Transverse colon (tissue), 4 donors: ENCODE measurements at regions not wholly inside any gene's neighbourhood (a gene's known extent, or its start where the extent isn't known, plus 50 kb on each side); places are given as distances from the start of the nearest gene placed in this dataset.

Source experiments
- DNase-seq: peaks from one replicate; pipeline ENCODE4 v3.0.0-alpha.2; 2019
- H3K27ac ChIP-seq, 4 donors: fragments of 200-600 bp; sonication (generic); 2 replicates each; pipeline ENCODE4 v1.5.1; 2016 to 2018; ENCODE audit warnings: inconsistent platforms in 4 of 4
- H3K27me3 ChIP-seq: fragments of 200-600 bp; sonication (generic); 2 replicates; pipeline ENCODE4 v1.5.1; 2017; ENCODE audit warnings: inconsistent platforms
- H3K36me3 ChIP-seq, 4 donors: fragments of 200-600 bp; sonication (generic); 2 replicates each; pipeline ENCODE4 v1.5.1; 2017 to 2019; ENCODE audit warnings: inconsistent platforms in 4 of 4
- H3K4me1 ChIP-seq, 4 donors: fragments of 200-600 bp; sonication (generic); 2 replicates each; pipeline ENCODE4 v1.5.1; 2017 to 2020; ENCODE audit warnings: inconsistent platforms in 4 of 4
- H3K4me3 ChIP-seq, 4 donors: fragments of 200-600 bp; sonication (generic); 1 replicate in 1 of 4; 2 replicates in 3 of 4; pipeline versions ENCODE4 v1.5.1 to v1.6.1; 2017 to 2019; ENCODE audit warnings: inconsistent platforms in 4 of 4
- H3K9me3 ChIP-seq, 2 donors: fragments of 200-600 bp; sonication (generic); 2 replicates each; pipeline ENCODE4 v1.5.1; 2017 to 2019; ENCODE audit warnings: inconsistent platforms in 2 of 2
- CTCF ChIP-seq, 5 experiments: fragments of 200-600 bp in 3 of 5; fragments of 450-650 bp in 2 of 5; sonication (generic) in 3 of 5; IDR thresholded peaks; 1 replicate in 2 of 5; 2 replicates in 3 of 5; pipeline ENCODE4 v1.5.1; 2016 to 2017; ENCODE audit warnings: antibody characterized with exemption in 5 of 5, inconsistent platforms in 3 of 5, mild to moderate bottlenecking in 2 of 5, moderate library complexity in 1 of 5
- EP300 ChIP-seq: sonication (generic); formaldehyde crosslinking; IDR thresholded peaks from one replicate; pipeline ENCODE4 v1.6.1; 2017; ENCODE audit warnings: antibody characterized with exemption, low read depth
- POLR2A ChIP-seq: fragments of 450-650 bp; IDR thresholded peaks from one replicate; pipeline ENCODE4 v1.6.1; 2016; ENCODE audit warnings: antibody characterized with exemption, mild to moderate bottlenecking, moderate library complexity
- POLR2AphosphoS5 ChIP-seq, 3 donors: sonication (generic); formaldehyde crosslinking; IDR thresholded peaks; one replicate each; pipeline ENCODE4 v1.6.1; 2016; ENCODE audit warnings: antibody characterized with exemption in 3 of 3
- WGBS, 2 donors: methylation state at CpG; one replicate each; pipeline ENCODE4 v1.1.5; 2018; ENCODE audit warnings: low coverage in 1 of 2; 5-methylcytosine and 5-hydroxymethylcytosine counted together
- in situ Hi-C, 4 donors: fragments of 200-750 bp; cut with MboI; loops; one replicate each; pipeline versions ENCODE4 v1.15.0 to v1.15.1; 2017; ENCODE audit warnings: low sequenced_read_pairs in 3 of 4, low pct_ligation_motif_present in 1 of 4, low pct_unique_long_range_greater_than_20kb in 1 of 4
- intact Hi-C: fragments of 100-400 bp; cut with DNase I; formaldehyde crosslinking; loops from one replicate; pipeline ENCODE4 v1.15.1; 2023; ENCODE audit warnings: low total_unique reads

DNA sequence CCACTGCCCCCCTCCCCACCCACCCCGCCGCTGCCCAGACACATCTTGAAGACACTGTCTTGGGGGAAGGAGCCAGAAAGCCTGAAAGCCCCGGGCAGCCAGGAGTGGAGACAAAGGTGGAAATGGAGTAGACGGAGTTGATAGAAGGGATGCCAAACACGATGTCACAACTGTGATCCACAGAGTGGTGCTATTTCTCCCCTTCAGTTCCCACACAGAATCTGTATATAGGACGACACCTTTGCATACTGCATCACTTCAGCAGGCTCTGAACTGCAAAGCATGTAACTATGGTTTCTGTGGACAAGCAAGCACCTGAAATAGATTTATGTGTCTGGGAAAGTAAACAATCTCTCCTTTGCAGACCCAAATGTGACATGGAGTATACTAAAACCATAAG, 56.4 kb upstream of the F13A1 start:
- Histone ChIP-seq H3K4me3 (no peak overlapping the region), H3K4me1 (no peaks in the 10 kb centered on the region), H3K27ac (no peak overlapping the region), H3K9me3 (no peaks in the 10 kb centered on the region), H3K36me3 (no peaks in the 10 kb centered on the region), H3K27me3 (no peaks in the 10 kb centered on the region)
- DNase-seq: no peak
- in situ Hi-C loops (no loop called here), intact Hi-C loops (no loop called here)
- 77% methylated on average over 6 of the region's 6 CpGs; no CpG with 5 or more reads in 1 of the 2 donors for WGBS, 2 donors
- no peak for TF ChIP-seq CTCF (IDR thresholded peaks at IDR 0.05)
- TF ChIP-seq POLR2AphosphoS5 (IDR thresholded peaks at IDR 0.05): no peak
- no peak for TF ChIP-seq EP300
- no peak for TF ChIP-seq POLR2A

DNA sequence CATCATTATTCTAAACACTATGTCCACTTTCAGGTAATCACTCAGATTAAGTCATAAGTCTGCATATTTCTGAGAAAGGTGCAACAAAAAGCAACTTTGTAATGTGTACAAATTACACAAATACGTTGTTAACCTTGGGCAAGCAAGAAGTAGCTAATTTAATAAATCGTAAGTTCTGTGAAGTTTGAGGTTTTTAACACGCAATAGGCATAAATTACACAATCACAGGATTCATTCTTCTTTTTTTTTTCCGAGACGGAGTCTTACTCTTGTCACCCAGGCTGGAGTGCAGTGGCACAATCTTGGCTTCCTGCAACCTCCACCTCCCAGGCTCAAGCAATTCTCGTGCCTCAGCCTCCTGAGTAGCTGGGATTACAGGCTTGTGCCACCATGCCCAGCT, 57.2 kb upstream of the F13A1 start:
- intact Hi-C loops: no loop called here
- Histone ChIP-seq H3K36me3 (no peaks in the 10 kb centered on the region), H3K4me3 (no peak overlapping the region), H3K9me3 (no peaks in the 10 kb centered on the region), H3K27me3 (no peaks in the 10 kb centered on the region), H3K4me1 (no peaks in the 10 kb centered on the region), H3K27ac (no peak overlapping the region)
- WGBS, 2 donors: 82% methylated on average over 5 to 6 of the region's 6 CpGs
- TF ChIP-seq CTCF (IDR thresholded peaks at IDR 0.05) (no peak), POLR2AphosphoS5 (IDR thresholded peaks at IDR 0.05) (no peak), POLR2A (no peak), EP300 (no peak)
- in situ Hi-C loops: no loop called here
- DNase-seq: no peak

GRCh38 chr6:6379573-6379972, 59.1 kb upstream of the F13A1 start:
- no peak for DNase-seq
- 78 to 82% methylated on average over 4 to 5 of the region's 5 CpGs for WGBS, 2 donors
- in situ Hi-C loops (no loop called here), intact Hi-C loops (no loop called here)
- Histone ChIP-seq H3K4me3 (no peak overlapping the region), H3K9me3 (no peaks in the 10 kb centered on the region), H3K36me3 (no peaks in the 10 kb centered on the region), H3K27ac (no peak overlapping the region), H3K27me3 (no peaks in the 10 kb centered on the region), H3K4me1 (no peaks in the 10 kb centered on the region)
- no peak for TF ChIP-seq CTCF (IDR thresholded peaks at IDR 0.05)
- TF ChIP-seq POLR2A: no peak
- TF ChIP-seq POLR2AphosphoS5 (IDR thresholded peaks at IDR 0.05): no peak

DNA sequence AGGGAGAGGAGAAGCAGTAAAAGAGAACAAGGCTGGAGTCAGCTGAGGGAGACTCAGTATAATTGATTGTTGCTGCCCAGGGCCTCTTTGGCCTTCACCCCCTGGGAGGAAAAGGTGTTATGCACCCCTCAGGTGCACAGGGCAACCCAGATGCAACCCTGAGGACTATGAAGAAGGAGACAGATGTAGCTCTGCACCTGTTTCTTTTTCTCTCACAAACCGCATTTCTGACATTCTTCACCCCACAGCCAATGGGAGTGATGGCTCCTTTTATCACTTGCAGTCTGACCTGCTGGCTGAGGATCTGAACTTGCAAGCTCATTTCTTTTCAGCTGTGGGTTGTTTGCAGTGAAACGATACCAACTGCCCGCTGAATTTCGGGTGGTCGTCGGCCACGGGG, 64.1 kb upstream of the F13A1 start:
- no peaks in the 10 kb centered on the region for H3K36me3 ChIP-seq
- no peaks in the 10 kb centered on the region for H3K27me3 ChIP-seq
- TF ChIP-seq EP300: no peak
- no peak for TF ChIP-seq POLR2A
- TF ChIP-seq POLR2AphosphoS5 (IDR thresholded peaks at IDR 0.05): no peak
- TF ChIP-seq CTCF (IDR thresholded peaks at IDR 0.05): no peak
- no peak overlapping the region for H3K4me3 ChIP-seq
- in situ Hi-C loops (no loop called here), intact Hi-C loops (no loop called here)
- 58 to 68% methylated on average over 3 to 7 of the region's 7 CpGs for WGBS, 2 donors
- no peaks in the 10 kb centered on the region for H3K9me3 ChIP-seq
- DNase-seq: no peak
- no peaks in the 10 kb centered on the region for H3K4me1 ChIP-seq
- no peak overlapping the region for H3K27ac ChIP-seq
